PC-3 (cell line): ENCODE measurements at regions not wholly inside any gene's neighbourhood (a gene's known extent, or its start where the extent isn't known, plus 50 kb on each side); places are given as distances from the start of the nearest gene placed in this dataset.

Experiments used
- ATAC-seq: fragments of 200-7000 bp; cut with Tn5 transposase; 2 replicates; pipeline ENCODE4 v1.9.1; 2020; ENCODE audit warnings: mild to moderate bottlenecking, moderate library complexity
- BruUV-seq: library from RNA; stranded (reverse); fragments of 400-500 nt; replicated peaks from 2 replicates; lab custom pipeline; 2021; lab: Mats Ljungman, UMichigan
- CTCF ChIA-PET: fragments of 300-600 bp; sonication (Branson Sonifier 250); formaldehyde crosslinking; loops from one replicate; lab custom pipeline; 2022; ENCODE audit warnings: antibody characterized with exemption; lab: Charles Lee
- POLR2A ChIA-PET: fragments of 300-600 bp; sonication (Branson Sonifier 250); formaldehyde crosslinking; loops from one replicate; lab custom pipeline; 2022; ENCODE audit warnings: antibody characterized with exemption; ENCODE audit not compliant: unreplicated experiment; lab: Charles Lee
- DNase-seq: peaks from one replicate; pipeline ENCODE4 v3.0.0-alpha.2; 2015
- H2AFZ ChIP-seq: fragments of 300-600 bp; sonication (generic); 2 replicates; pipeline ENCODE4 v1.6.0; 2016; ENCODE audit warnings: antibody characterized with exemption, low read length
- H3F3A ChIP-seq: fragments of 300-600 bp; sonication (generic); one replicate; pipeline ENCODE4 v1.6.0; 2017; ENCODE audit warnings: antibody characterized with exemption, low read length, control low read depth, mild to moderate bottlenecking; ENCODE audit not compliant: unreplicated experiment
- H3K27ac ChIP-seq: fragments of 300-600 bp; sonication (generic); 2 replicates; pipeline ENCODE4 v1.5.1; 2016; ENCODE audit warnings: mild to moderate bottlenecking, low read length
- H3K27me3 ChIP-seq: fragments of 300-600 bp; sonication (generic); 2 replicates; pipeline ENCODE4 v1.6.1; 2016; ENCODE audit warnings: low read length, mixed read lengths
- H3K36me3 ChIP-seq: fragments of 300-600 bp; sonication (generic); 2 replicates; pipeline ENCODE4 v1.6.1; 2016; ENCODE audit warnings: low read depth, mixed run types, low read length, mixed read lengths
- H3K4me1 ChIP-seq: fragments of 300-600 bp; sonication (generic); 2 replicates; pipeline ENCODE4 v1.5.1; 2016; ENCODE audit warnings: low read length; ENCODE audit not compliant: insufficient read depth
- H3K4me2 ChIP-seq: fragments of 300-600 bp; sonication (generic); 2 replicates; pipeline ENCODE4 v1.6.0; 2016; ENCODE audit warnings: low read length
- H3K4me3 ChIP-seq: fragments of 300-600 bp; sonication (generic); 2 replicates; pipeline ENCODE4 v1.5.1; 2016; ENCODE audit warnings: mild to moderate bottlenecking, low read length, mixed read lengths
- H3K79me2 ChIP-seq: fragments of 300-600 bp; sonication (generic); 2 replicates; pipeline ENCODE4 v1.6.1; 2017; ENCODE audit warnings: low read length, mixed read lengths
- H3K9ac ChIP-seq: fragments of 300-600 bp; sonication (generic); 2 replicates; pipeline ENCODE4 v1.6.0; 2016; ENCODE audit warnings: mild to moderate bottlenecking, low read length
- H3K9me2 ChIP-seq: fragments of 300-600 bp; sonication (generic); replicated peaks from 2 replicates; pipeline ENCODE4 v1.6.1; 2016; ENCODE audit warnings: mixed run types, low read length, mixed read lengths
- H3K9me3 ChIP-seq: fragments of 300-600 bp; sonication (generic); 2 replicates; pipeline ENCODE4 v1.6.1; 2016; ENCODE audit warnings: low read length, mixed read lengths
- H4K20me1 ChIP-seq: fragments of 300-600 bp; sonication (generic); 2 replicates; pipeline ENCODE4 v1.6.1; 2016; ENCODE audit warnings: low read length, mixed read lengths
- EZH2 ChIP-seq: fragments of 300-600 bp; sonication (generic); IDR thresholded peaks from one replicate; pipeline ENCODE4 v1.6.1; 2017; ENCODE audit warnings: antibody characterized with exemption, mild to moderate bottlenecking, low read length; ENCODE audit not compliant: unreplicated experiment
- EZH2phosphoT487 ChIP-seq: fragments of 300-600 bp; sonication (generic); IDR thresholded peaks from 2 replicates; pipeline ENCODE4 v1.6.1; 2018; ENCODE audit warnings: mild to moderate bottlenecking, antibody characterized with exemption, low read length, borderline replicate concordance
- intact Hi-C: fragments of 100-400 bp; cut with micrococcal nuclease; formaldehyde crosslinking; loops from 2 replicates; pipeline ENCODE4 v1.9.0; 2023
- TF ChIP-seq, protein P1 (sequence below): fragments of 300-600 bp; sonication (generic); conservative IDR thresholded peaks from 2 replicates; pipeline ENCODE4 v1.5.1; 2017; ENCODE audit warnings: antibody characterized with exemption, low read depth, mild to moderate bottlenecking, low read length

DNA sequence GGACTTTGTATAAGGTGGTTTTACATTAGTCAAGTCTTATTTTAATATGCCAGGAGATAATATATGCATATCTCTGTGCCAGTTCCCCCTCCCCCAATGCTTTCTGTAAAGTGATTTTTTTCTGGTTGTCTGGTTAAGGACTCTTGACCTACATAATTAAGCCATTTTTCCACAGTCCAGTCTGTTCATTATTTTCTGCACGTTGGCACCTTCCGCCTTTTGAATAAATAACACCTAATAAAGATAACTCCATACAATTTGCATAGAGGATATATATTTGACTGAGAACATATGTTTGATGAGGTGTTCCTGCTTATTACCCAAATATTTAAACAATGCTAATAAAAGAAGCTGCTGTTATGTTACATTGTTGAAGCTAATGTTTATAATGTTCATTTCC, 320.9 kb downstream of the DMAC1 start:
- Histone ChIP-seq H2AFZ (no peak overlapping the region), H3F3A (no peaks in the 10 kb centered on the region), H3K9me2 (no peaks in the 10 kb centered on the region), H3K36me3 (no peaks in the 10 kb centered on the region), H3K4me1 (no peaks in the 10 kb centered on the region), H3K9ac (no peak overlapping the region), H3K4me3 (no peak overlapping the region), H3K79me2 (no peaks in the 10 kb centered on the region), H4K20me1 (no peaks in the 10 kb centered on the region), H3K4me2 (no peak overlapping the region), H3K27ac (no peak overlapping the region), H3K27me3 (no peaks in the 10 kb centered on the region), H3K9me3 (no peaks in the 10 kb centered on the region)
- no peak for DNase-seq
- BruUV-seq: no TSS peak
- ChIA-PET POLR2A (no interaction called here), CTCF (no interaction called here)
- TF ChIP-seq EZH2 (no peak), EZH2phosphoT487 (no peak)
- intact Hi-C loops: no loop called here
- ATAC-seq: no peak

DNA sequence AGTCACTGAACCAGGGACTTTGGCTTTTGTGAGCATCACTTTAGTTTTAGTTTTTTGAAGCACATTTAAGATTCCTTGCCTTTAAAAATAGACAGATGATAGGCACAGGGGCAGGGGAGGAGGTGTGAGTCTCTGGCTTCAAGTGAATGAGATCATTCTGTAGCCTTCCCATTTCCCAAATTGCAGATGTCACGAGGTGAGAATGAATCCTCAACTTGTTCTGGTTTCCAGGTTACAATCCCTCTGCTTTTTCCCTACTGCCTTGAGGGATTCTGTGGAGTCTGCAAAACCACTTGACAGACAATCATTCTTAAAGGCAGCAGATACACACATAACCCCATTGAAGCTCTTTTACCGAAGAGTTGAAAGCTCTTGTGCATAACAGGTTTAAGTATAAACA, 332.4 kb downstream of the DMAC1 start:
- Histone ChIP-seq H2AFZ (no peak overlapping the region), H3K79me2 (no peaks in the 10 kb centered on the region), H3K36me3 (no peaks in the 10 kb centered on the region), H3K27me3 (no peaks in the 10 kb centered on the region), H3K9me3 (no peaks in the 10 kb centered on the region), H3F3A (no peaks in the 10 kb centered on the region), H3K9me2 (no peaks in the 10 kb centered on the region), H3K4me1 (no peaks in the 10 kb centered on the region), H3K27ac (no peak overlapping the region), H3K4me2 (no peak overlapping the region), H4K20me1 (no peaks in the 10 kb centered on the region), H3K9ac (no peak overlapping the region), H3K4me3 (no peak overlapping the region)
- intact Hi-C loops: no loop called here
- ChIA-PET POLR2A (no interaction called here), CTCF (no interaction called here)
- TF ChIP-seq EZH2: no peak
- TF ChIP-seq, protein P1, sequence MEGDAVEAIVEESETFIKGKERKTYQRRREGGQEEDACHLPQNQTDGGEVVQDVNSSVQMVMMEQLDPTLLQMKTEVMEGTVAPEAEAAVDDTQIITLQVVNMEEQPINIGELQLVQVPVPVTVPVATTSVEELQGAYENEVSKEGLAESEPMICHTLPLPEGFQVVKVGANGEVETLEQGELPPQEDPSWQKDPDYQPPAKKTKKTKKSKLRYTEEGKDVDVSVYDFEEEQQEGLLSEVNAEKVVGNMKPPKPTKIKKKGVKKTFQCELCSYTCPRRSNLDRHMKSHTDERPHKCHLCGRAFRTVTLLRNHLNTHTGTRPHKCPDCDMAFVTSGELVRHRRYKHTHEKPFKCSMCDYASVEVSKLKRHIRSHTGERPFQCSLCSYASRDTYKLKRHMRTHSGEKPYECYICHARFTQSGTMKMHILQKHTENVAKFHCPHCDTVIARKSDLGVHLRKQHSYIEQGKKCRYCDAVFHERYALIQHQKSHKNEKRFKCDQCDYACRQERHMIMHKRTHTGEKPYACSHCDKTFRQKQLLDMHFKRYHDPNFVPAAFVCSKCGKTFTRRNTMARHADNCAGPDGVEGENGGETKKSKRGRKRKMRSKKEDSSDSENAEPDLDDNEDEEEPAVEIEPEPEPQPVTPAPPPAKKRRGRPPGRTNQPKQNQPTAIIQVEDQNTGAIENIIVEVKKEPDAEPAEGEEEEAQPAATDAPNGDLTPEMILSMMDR: no peak
- no peak for TF ChIP-seq EZH2phosphoT487
- no TSS peak for BruUV-seq
- no peak for ATAC-seq
- DNase-seq: no peak

DNA sequence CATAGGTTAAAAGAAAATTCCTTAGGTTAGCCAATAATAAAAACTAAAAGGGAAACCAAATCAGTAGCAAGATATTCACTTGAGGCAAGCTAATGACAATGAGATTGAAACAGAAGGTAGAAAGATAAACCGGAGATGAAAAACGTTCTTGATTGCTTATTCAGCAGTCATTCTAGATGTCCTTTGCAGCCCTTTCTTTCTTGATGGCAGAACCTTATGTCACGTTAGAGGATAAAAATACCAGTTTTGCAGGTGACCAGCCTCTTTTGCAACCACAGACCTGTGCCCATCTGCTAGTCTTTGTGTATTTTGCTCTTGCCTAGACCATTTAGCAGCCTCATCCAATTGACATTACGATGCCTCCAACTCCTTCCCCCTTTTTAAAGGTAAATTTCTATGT, 337.8 kb downstream of the DMAC1 start:
- H2AFZ ChIP-seq: no peak overlapping the region
- DNase-seq (no peak), ATAC-seq (no peak)
- TF ChIP-seq EZH2phosphoT487 (no peak), EZH2 (no peak)
- TF ChIP-seq, protein P1: no peak
- H3K27me3 ChIP-seq: no peaks in the 10 kb centered on the region
- H3K9me3 ChIP-seq: no peaks in the 10 kb centered on the region
- H3F3A ChIP-seq: no peaks in the 10 kb centered on the region
- H3K4me1 ChIP-seq: no peaks in the 10 kb centered on the region
- H3K4me3 ChIP-seq: no peak overlapping the region
- ChIA-PET CTCF (no interaction called here), POLR2A (no interaction called here)
- no peaks in the 10 kb centered on the region for H4K20me1 ChIP-seq
- H3K27ac ChIP-seq: no peak overlapping the region
- BruUV-seq: no TSS peak
- intact Hi-C loops: no loop called here
- H3K79me2 ChIP-seq: no peaks in the 10 kb centered on the region
- H3K36me3 ChIP-seq: no peaks in the 10 kb centered on the region
- H3K4me2 ChIP-seq: no peak overlapping the region
- H3K9me2 ChIP-seq: no peaks in the 10 kb centered on the region
- H3K9ac ChIP-seq: no peak overlapping the region
